Activated CD8-positive, alpha-beta memory T cell treated with anti-CD3 and anti-CD28 coated beads, Interleukin-2, amount 10 ng/mL, durations not matched to agents 7 days and 5 days (primary cell): ENCODE measurements at regions not wholly inside any gene's neighbourhood (a gene's known extent, or its start where the extent isn't known, plus 50 kb on each side); places are given as distances from the start of the nearest gene placed in this dataset.
"Not testable (repeated sequence)": the region's sequence is repeated elsewhere in the genome, so short reads cannot be mapped to it uniquely, and the experiment has no call there.

Experiments
- ATAC-seq: fragments of 150-1000 bp; cut with Tn5 transposase; one replicate; pipeline ENCODE4 v1.10.0; 2021; ENCODE audit warnings: moderate library complexity
- CTCF ChIA-PET: fragments of 350-600 bp; sonication (Branson Sonifier 250); formaldehyde crosslinking; loops from one replicate; lab custom pipeline; 2021; ENCODE audit warnings: antibody characterized with exemption; lab: Charles Lee
- DNase-seq: peaks from one replicate; pipeline ENCODE4 v3.0.0-alpha.2; 2020
- H3K27ac Mint-ChIP-seq: one replicate; pipeline ENCODE4 v1.8.0; 2021; ENCODE audit warnings: mild to moderate bottlenecking, mixed read lengths
- H3K27me3 Mint-ChIP-seq: one replicate; pipeline ENCODE4 v1.8.0; 2021; ENCODE audit warnings: mixed read lengths
- H3K36me3 Mint-ChIP-seq: one replicate; pipeline ENCODE4 v1.8.0; 2021; ENCODE audit warnings: mild to moderate bottlenecking, mixed read lengths
- H3K4me1 Mint-ChIP-seq: one replicate; pipeline ENCODE4 v1.8.0; 2021; ENCODE audit warnings: mixed read lengths
- H3K4me3 Mint-ChIP-seq: one replicate; pipeline ENCODE4 v1.8.0; 2021; ENCODE audit warnings: mild to moderate bottlenecking, moderate library complexity, mixed read lengths
- H3K9me3 Mint-ChIP-seq: one replicate; pipeline ENCODE4 v1.8.0; 2022; ENCODE audit warnings: low read depth, mixed read lengths

GRCh38 chr3:39739658-39740057 lies 69.8 kb upstream of the MYRIP start:
- H3K36me3 Mint-ChIP-seq, CTCF ChIA-PET, ATAC-seq, DNase-seq, H3K4me1 Mint-ChIP-seq, H3K27ac Mint-ChIP-seq, H3K4me3 Mint-ChIP-seq, H3K9me3 Mint-ChIP-seq, H3K27me3 Mint-ChIP-seq: not testable (repeated sequence)

GRCh38 chr3:39744746-39745145 lies 64.7 kb upstream of the MYRIP start:
- no peak for DNase-seq
- H3K27ac Mint-ChIP-seq, result no peak overlapping the region
- no peak overlapping the region for H3K4me3 Mint-ChIP-seq
- H3K27me3 Mint-ChIP-seq, result no peaks in the 10 kb centered on the region
- no peak for ATAC-seq
- H3K36me3 Mint-ChIP-seq, result no peaks in the 10 kb centered on the region
- H3K9me3 Mint-ChIP-seq, result no peaks in the 10 kb centered on the region
- CTCF ChIA-PET, result no interaction called here
- H3K4me1 Mint-ChIP-seq, result no peaks in the 10 kb centered on the region

- ATAC-seq (no peak), DNase-seq (no peak)
- Mint-ChIP-seq H3K4me1 (no peaks in the 10 kb centered on the region), H3K4me3 (no peak overlapping the region), H3K36me3 (no peaks in the 10 kb centered on the region), H3K9me3 (no peaks in the 10 kb centered on the region), H3K27me3 (no peaks in the 10 kb centered on the region), H3K27ac (no peak overlapping the region)
- CTCF ChIA-PET, result no interaction called here
Observed at GRCh38 chr3:39748002-39748401, 61.4 kb upstream of the MYRIP start.

GRCh38 chr3:39748763-39749162 lies 60.6 kb upstream of the MYRIP start:
- Mint-ChIP-seq H3K4me1 (no peaks in the 10 kb centered on the region), H3K27ac (no peak overlapping the region), H3K9me3 (no peaks in the 10 kb centered on the region), H3K36me3 (no peaks in the 10 kb centered on the region), H3K4me3 (no peak overlapping the region), H3K27me3 (no peaks in the 10 kb centered on the region)
- DNase-seq, result no peak
- CTCF ChIA-PET, result no interaction called here
- no peak for ATAC-seq

GRCh38 chr3:39750712-39751111 lies 58.7 kb upstream of the MYRIP start:
- CTCF ChIA-PET, result no interaction called here
- H3K27me3 Mint-ChIP-seq, result no peaks in the 10 kb centered on the region
- H3K36me3 Mint-ChIP-seq, result no peaks in the 10 kb centered on the region
- no peaks in the 10 kb centered on the region for H3K9me3 Mint-ChIP-seq
- no peak overlapping the region for H3K27ac Mint-ChIP-seq
- H3K4me3 Mint-ChIP-seq, result no peak overlapping the region
- H3K4me1 Mint-ChIP-seq, result no peaks in the 10 kb centered on the region
- DNase-seq (no peak), ATAC-seq (no peak)

- Mint-ChIP-seq H3K27me3 (no peaks in the 10 kb centered on the region), H3K36me3 (no peaks in the 10 kb centered on the region), H3K9me3 (no peaks in the 10 kb centered on the region), H3K4me1 (no peaks in the 10 kb centered on the region), H3K4me3 (no peak overlapping the region), H3K27ac (no peak overlapping the region)
- no peak for DNase-seq
- no peak for ATAC-seq
- CTCF ChIA-PET, result no interaction called here
Observed at GRCh38 chr3:39751286-39751685, 58.1 kb upstream of the MYRIP start.

GRCh38 chr3:39752019-39752637 lies 57.3 kb upstream of the MYRIP start:
- DNase-seq (no peak), ATAC-seq (no peak)
- CTCF ChIA-PET, result no interaction called here
- Mint-ChIP-seq H3K4me3 (no peak overlapping the region), H3K4me1 (no peaks in the 10 kb centered on the region), H3K27ac (no peak overlapping the region), H3K9me3 (no peaks in the 10 kb centered on the region), H3K36me3 (no peaks in the 10 kb centered on the region), H3K27me3 (no peaks in the 10 kb centered on the region)

GRCh38 chr3:39752751-39753150 lies 56.7 kb upstream of the MYRIP start:
- no peak for ATAC-seq
- no peaks in the 10 kb centered on the region for H3K9me3 Mint-ChIP-seq
- H3K4me1 Mint-ChIP-seq, result no peaks in the 10 kb centered on the region
- no peaks in the 10 kb centered on the region for H3K27me3 Mint-ChIP-seq
- CTCF ChIA-PET, result no interaction called here
- no peak for DNase-seq
- no peak overlapping the region for H3K27ac Mint-ChIP-seq
- H3K4me3 Mint-ChIP-seq, result no peak overlapping the region
- no peaks in the 10 kb centered on the region for H3K36me3 Mint-ChIP-seq

- H3K27ac Mint-ChIP-seq, result no peak overlapping the region
- H3K9me3 Mint-ChIP-seq, result no peaks in the 10 kb centered on the region
- no peak for ATAC-seq
- H3K4me3 Mint-ChIP-seq, result no peak overlapping the region
- no peak for DNase-seq
- H3K4me1 Mint-ChIP-seq, result no peaks in the 10 kb centered on the region
- no peaks in the 10 kb centered on the region for H3K36me3 Mint-ChIP-seq
- CTCF ChIA-PET, result no interaction called here
- H3K27me3 Mint-ChIP-seq, result no peaks in the 10 kb centered on the region
Observed at GRCh38 chr3:39753391-39753790, 56.0 kb upstream of the MYRIP start.

- no peak for ATAC-seq
- Mint-ChIP-seq H3K4me1 (no peaks in the 10 kb centered on the region), H3K27me3 (no peaks in the 10 kb centered on the region)
Observed at GRCh38 chr3:39754549-39754948, 54.9 kb upstream of the MYRIP start.

GRCh38 chr3:39755100-39755499 lies 54.3 kb upstream of the MYRIP start:
- Mint-ChIP-seq H3K27ac (no peak overlapping the region), H3K4me3 (no peak overlapping the region), H3K27me3 (no peaks in the 10 kb centered on the region), H3K9me3 (no peaks in the 10 kb centered on the region), H3K36me3 (no peaks in the 10 kb centered on the region), H3K4me1 (no peaks in the 10 kb centered on the region)
- no peak for DNase-seq
- CTCF ChIA-PET, result interaction anchor here (0.8 kb wide), 1 partner anchor 13 kb away, joined by 3 read pairs; no protein-coding TSS in a partner anchor
- ATAC-seq, result no peak

More at GRCh38 chr3:39754549-39754948, 54.9 kb upstream of the MYRIP start:
- CTCF ChIA-PET, result interaction anchor here (0.8 kb wide), 1 partner anchor 13 kb away, joined by 3 read pairs; no protein-coding TSS in a partner anchor
- Mint-ChIP-seq H3K9me3 (no peaks in the 10 kb centered on the region), H3K27ac (no peak overlapping the region), H3K36me3 (no peaks in the 10 kb centered on the region), H3K4me3 (no peak overlapping the region)
- DNase-seq, result no peak

GRCh38 chr3:39757307-39757706 lies 52.1 kb upstream of the MYRIP start:
- ATAC-seq, result no peak
- Mint-ChIP-seq H3K9me3 (no peaks in the 10 kb centered on the region), H3K27ac (no peak overlapping the region), H3K27me3 (no peaks in the 10 kb centered on the region), H3K4me1 (no peaks in the 10 kb centered on the region), H3K36me3 (no peaks in the 10 kb centered on the region), H3K4me3 (no peak overlapping the region)
- no peak for DNase-seq
- CTCF ChIA-PET, result no interaction called here
